Stomach (tissue), 8 donors: ENCODE measurements at regions not wholly inside any gene's neighbourhood (a gene's known extent, or its start where the extent isn't known, plus 50 kb on each side); places are given as distances from the start of the nearest gene placed in this dataset.
"Not testable (repeated sequence)": the region's sequence is repeated elsewhere in the genome, so short reads cannot be mapped to it uniquely, and the experiment has no call there.

Experiments used
- DNase-seq, 2 donors: peaks; one replicate each; pipeline versions ENCODE4 v3.0.0 to v3.0.0-alpha.2; 2013 to 2019
- H3K27ac ChIP-seq, 5 donors: fragments of 200-600 bp in 4 of 5; sonication (generic) in 4 of 5; one replicate each; pipeline ENCODE4 v1.5.1; 2013 to 2019; ENCODE audit warnings: mild to moderate bottlenecking in 1 of 5, moderate library complexity in 1 of 5
- H3K27me3 ChIP-seq, 3 donors: fragments of 200-600 bp; sonication (generic); one replicate each; pipeline ENCODE4 v1.5.1; 2017 to 2019; ENCODE audit warnings: mixed run types in 1 of 3
- H3K36me3 ChIP-seq, 4 donors: fragments of 200-600 bp; sonication (generic); 1 replicate in 3 of 4; 2 replicates in 1 of 4; pipeline ENCODE4 v1.5.1; 2016 to 2019
- H3K4me1 ChIP-seq, 4 donors: fragments of 200-600 bp; sonication (generic); one replicate each; pipeline ENCODE4 v1.5.1; 2016 to 2019
- H3K4me3 ChIP-seq, 4 donors: fragments of 200-600 bp; sonication (generic) in 3 of 4; one replicate each; pipeline ENCODE4 v1.5.1; 2016 to 2019; ENCODE audit warnings: mild to moderate bottlenecking in 1 of 4
- H3K9me3 ChIP-seq, 4 donors: fragments of 200-600 bp; sonication (generic); one replicate each; pipeline ENCODE4 v1.5.1; 2016 to 2019
- CTCF ChIP-seq, 7 experiments: fragments of 450-650 bp in 4 of 7; fragments of 200-600 bp in 3 of 7; sonication (generic) in 3 of 7; IDR thresholded peaks; one replicate each; pipeline ENCODE4 v1.5.1; 2016 to 2019; ENCODE audit warnings: antibody characterized with exemption in 7 of 7, control low read depth in 2 of 7, mild to moderate bottlenecking in 1 of 7
- EP300 ChIP-seq: sonication (generic); formaldehyde crosslinking; IDR thresholded peaks from one replicate; pipeline ENCODE4 v1.6.1; 2017; ENCODE audit warnings: antibody characterized with exemption
- POLR2A ChIP-seq, 4 donors: fragments of 450-650 bp; IDR thresholded peaks; one replicate each; pipeline ENCODE4 v1.6.1; 2016; ENCODE audit warnings: antibody characterized with exemption in 4 of 4, control low read depth in 2 of 4, mild to moderate bottlenecking in 1 of 4, moderate library complexity in 1 of 4
- POLR2AphosphoS5 ChIP-seq, 3 donors: sonication (generic); formaldehyde crosslinking; IDR thresholded peaks; one replicate each; pipeline ENCODE4 v1.6.1; 2016; ENCODE audit warnings: antibody characterized with exemption in 3 of 3
- WGBS, 5 donors: extraction: QIAGEN DNeasy Blood & Tissue Kit in 3 of 5; methylation state at CpG; one replicate each; pipeline versions ENCODE4 v1.1.5 to v1.1.7; 2013 to 2018; 5-methylcytosine and 5-hydroxymethylcytosine counted together
- intact Hi-C: fragments of 100-400 bp; cut with DNase I; formaldehyde crosslinking; loops from one replicate; pipeline ENCODE4 v1.15.1; 2023; ENCODE audit warnings: low total_unique reads
- donor health status: healthy with polysubstance abuse.
- donor health status: Bipolar disorder and iron deficiency.
- donor health status: healthy.

- Histone ChIP-seq H3K36me3 (no peaks in the 10 kb centered on the region), H3K4me1 (no peaks in the 10 kb centered on the region), H3K4me3 (no peak overlapping the region), H3K27ac (no peak overlapping the region), H3K27me3 (no peaks in the 10 kb centered on the region), H3K9me3 (no peaks in the 10 kb centered on the region)
- 70 to 81% (median 78%) methylated on average over 3 of the region's 3 CpGs for WGBS, 5 donors
- no peak for TF ChIP-seq POLR2A (IDR thresholded peaks at IDR 0.05)
- no peak for TF ChIP-seq EP300
- TF ChIP-seq CTCF (IDR thresholded peaks at IDR 0.05) = no peak
- TF ChIP-seq POLR2AphosphoS5 (IDR thresholded peaks at IDR 0.05) = no peak
- intact Hi-C loops = no loop called here
- no peak for DNase-seq
Measured at GRCh38 chr6:158892266-158892665, 73.1 kb upstream of the EZR start.

- DNase-seq, H3K36me3 ChIP-seq, H3K4me3 ChIP-seq, H3K9me3 ChIP-seq, H3K4me1 ChIP-seq, H3K27ac ChIP-seq, H3K27me3 ChIP-seq, intact Hi-C loops: not testable (repeated sequence)
- WGBS, 5 donors = 95 to 97% (median 97%) methylated on average over 6 of the region's 6 CpGs
Measured at GRCh38 chr6:158891560-158891959, 72.4 kb upstream of the EZR start.

GRCh38 chr6:158888171-158888570 lies 69.0 kb upstream of the EZR start:
- H3K4me3 ChIP-seq, DNase-seq, H3K9me3 ChIP-seq, intact Hi-C loops, H3K27me3 ChIP-seq, H3K4me1 ChIP-seq, H3K36me3 ChIP-seq, H3K27ac ChIP-seq: not testable (repeated sequence)
- 93 to 99% (median 98%) methylated on average over 8 of the region's 8 CpGs for WGBS, 5 donors

- DNase-seq, H3K36me3 ChIP-seq, H3K4me3 ChIP-seq, H3K27ac ChIP-seq, intact Hi-C loops, H3K27me3 ChIP-seq, H3K9me3 ChIP-seq, H3K4me1 ChIP-seq: not testable (repeated sequence)
- 87 to 95% (median 91%) methylated on average over 15 of the region's 15 CpGs for WGBS, 5 donors
Measured at GRCh38 chr6:158886346-158886977, 67.3 kb upstream of the EZR start.

DNA sequence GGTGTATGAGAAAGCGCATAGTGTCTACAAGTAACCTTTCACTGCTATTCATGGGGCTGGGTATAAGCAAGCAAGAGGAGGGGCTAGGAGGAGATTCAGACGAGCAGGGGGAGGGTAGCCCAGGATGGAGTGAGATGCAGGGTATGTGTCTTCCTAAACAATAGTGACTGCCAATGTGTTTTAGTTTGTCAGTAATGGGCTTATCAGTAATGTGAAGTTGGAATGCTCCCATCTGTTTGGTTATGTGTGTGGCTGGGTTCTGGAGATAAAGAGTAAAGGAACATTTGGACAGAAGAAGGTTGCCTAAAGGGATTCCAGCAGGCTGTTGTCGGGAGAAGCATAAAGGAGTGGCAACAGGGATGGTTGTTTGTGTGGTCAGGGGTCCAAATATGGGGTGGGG lies 62.7 kb upstream of the EZR start:
- intact Hi-C loops, H3K36me3 ChIP-seq, H3K27me3 ChIP-seq, DNase-seq, H3K27ac ChIP-seq, H3K4me3 ChIP-seq: not testable (repeated sequence)
- 38 to 61% (median 50%) methylated on average over 3 of the region's 3 CpGs for WGBS, 5 donors
- Histone ChIP-seq H3K4me1 (peaks cover 0 to 11% (median 2%) of the 10 kb centered on the region in 4 donors), H3K9me3 (peaks cover 0 to 20% (median 3%) of the 10 kb centered on the region in 4 donors)

DNA sequence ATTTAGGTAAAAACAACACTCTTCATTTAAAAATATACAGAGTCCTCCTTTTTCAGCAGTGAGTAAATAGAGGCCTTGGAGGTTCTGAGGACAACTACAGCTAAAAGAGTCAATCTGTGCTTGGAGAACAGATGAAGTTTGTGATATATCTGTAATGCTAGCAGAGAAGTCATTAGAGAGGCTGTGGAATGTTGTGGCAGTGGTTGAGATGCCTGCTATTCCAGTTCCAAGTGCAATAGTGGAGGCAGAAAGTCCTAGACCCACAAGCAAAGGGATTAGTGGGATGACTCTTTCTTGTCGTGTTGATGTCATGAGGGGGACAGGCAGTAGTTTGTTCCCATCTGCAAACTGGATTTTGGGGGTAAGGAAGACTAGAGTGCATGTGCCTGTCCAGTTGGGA lies 62.1 kb upstream of the EZR start:
- DNase-seq, H3K4me3 ChIP-seq, H3K27ac ChIP-seq, H3K27me3 ChIP-seq, intact Hi-C loops, H3K36me3 ChIP-seq: not testable (repeated sequence)
- Histone ChIP-seq H3K4me1 (peaks cover 0 to 11% (median 2%) of the 10 kb centered on the region in 4 donors), H3K9me3 (peaks cover 0 to 20% (median 3%) of the 10 kb centered on the region in 4 donors)
- 72 to 85% (median 76%) methylated on average over 1 of the region's 1 CpG for WGBS, 5 donors

DNA sequence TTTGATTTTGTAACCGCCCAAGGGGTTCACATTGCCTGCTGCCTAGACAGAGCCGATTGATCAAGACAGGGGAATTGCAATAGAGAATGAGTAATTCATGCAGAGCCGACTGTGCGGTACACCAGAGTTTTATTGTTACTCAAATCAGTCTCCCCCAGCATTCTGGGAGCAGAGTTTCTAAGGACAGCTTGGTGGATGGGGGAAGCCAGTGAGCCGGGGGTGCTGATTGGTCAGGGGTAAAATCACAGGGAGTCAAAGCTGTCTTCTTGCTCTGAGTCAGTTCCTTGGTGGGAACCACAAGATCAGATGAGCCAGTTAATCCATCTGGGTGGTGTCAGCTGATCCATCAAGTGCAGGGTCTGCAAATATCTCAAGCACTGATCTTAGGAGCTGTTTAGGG lies 60.0 kb upstream of the EZR start:
- H3K4me1 ChIP-seq = peaks cover 0 to 11% (median 2%) of the 10 kb centered on the region in 4 donors
- H3K36me3 ChIP-seq = no peaks in the 10 kb centered on the region
- H3K27ac ChIP-seq = peak overlapping the region in 3 of 5 donors; percentile 29 to 42 (median 39)
- H3K9me3 ChIP-seq = peaks cover 0 to 20% (median 3%) of the 10 kb centered on the region in 4 donors
- TF ChIP-seq CTCF (IDR thresholded peaks at IDR 0.05) (no peak), EP300 (no peak), POLR2A (IDR thresholded peaks at IDR 0.05) (no peak), POLR2AphosphoS5 (IDR thresholded peaks at IDR 0.05) (no peak)
- no peak overlapping the region for H3K4me3 ChIP-seq
- no peak for DNase-seq
- H3K27me3 ChIP-seq = no peaks in the 10 kb centered on the region
- 51 to 72% (median 64%) methylated on average over 5 of the region's 5 CpGs for WGBS, 5 donors
- intact Hi-C loops = no loop called here
